Uterus (tissue), 2 donors: ENCODE measurements at regions not wholly inside any gene's neighbourhood (a gene's known extent, or its start where the extent isn't known, plus 50 kb on each side); places are given as distances from the start of the nearest gene placed in this dataset.

Source experiments
- CTCF ChIP-seq, 4 experiments: fragments of 200-600 bp in 2 of 4; fragments of 450-650 bp in 2 of 4; sonication (generic) in 2 of 4; IDR thresholded peaks; one replicate each; pipeline ENCODE4 v1.5.1; 2016 to 2019; ENCODE audit warnings: antibody characterized with exemption in 4 of 4, mild to moderate bottlenecking in 2 of 4, moderate library complexity in 1 of 4
- POLR2A ChIP-seq, 2 donors: fragments of 450-650 bp; IDR thresholded peaks; one replicate each; pipeline ENCODE4 v1.6.1; 2016; ENCODE audit warnings: antibody characterized with exemption in 2 of 2, mild to moderate bottlenecking in 1 of 2, moderate library complexity in 1 of 2

GRCh38 chr9:86720639-86721225, 226.6 kb downstream of the GAS1 start:
- no peak for TF ChIP-seq CTCF (IDR thresholded peaks at IDR 0.05)
- TF ChIP-seq POLR2A (IDR thresholded peaks at IDR 0.05): no peak
